ENCODE measurements at regions not wholly inside any gene's neighbourhood (a gene's known extent, or its start where the extent isn't known, plus 50 kb on each side); places are given as distances from the start of the nearest gene placed in this dataset.

GRCh38 chr14:54322246-54322645 lies 74.6 kb upstream of the CDKN3 start:
- Histone ChIP-seq H3K23ac (ENCODE audit: insufficient read length) (no peak overlapping the region), H2BK20ac (ENCODE audit: low read length) (no peak overlapping the region), H3K9ac (replicated peaks in 1 of 4; ENCODE audit: extremely low read depth in 1 of 4, low read depth in 3 of 4, low read length in 3 of 4) (no peak overlapping the region), H4K91ac (replicated peaks; ENCODE audit: insufficient read length, low read length) (no peak overlapping the region), H3K79me1 (ENCODE audit: low read depth, low read length) (no peaks in the 10 kb centered on the region), H3K14ac (ENCODE audit: insufficient read length) (no peak overlapping the region), H3K27me3 (replicated peaks in 1 of 4; ENCODE audit: control insufficient read depth in 3 of 4, extremely low read depth in 1 of 4, insufficient read depth in 3 of 4, low read length in 3 of 4) (no peaks in the 10 kb centered on the region; a peak in 1 of 7 replicates), H3K4me1 (replicated peaks in 1 of 4; ENCODE audit: control insufficient read depth in 3 of 4, insufficient read depth in 4 of 4, low read length in 3 of 4) (no peaks in the 10 kb centered on the region), H4K8ac (ENCODE audit: extremely low read depth, insufficient read depth, low read length) (no peak overlapping the region), H4K5ac (ENCODE audit: insufficient read length, low read depth, low read length) (no peak overlapping the region), H2BK12ac (ENCODE audit: low read depth, low read length) (no peak overlapping the region), H2BK15ac (ENCODE audit: low read length) (no peak overlapping the region), H3K4me2 (ENCODE audit: insufficient read depth in 1 of 2, low read depth in 2 of 2, low read length in 2 of 2) (no peak overlapping the region), H3K27ac (ENCODE audit: low read depth, low read length) (no peak overlapping the region), H3K9me3 (ENCODE audit: insufficient read depth in 2 of 2, low read depth in 1 of 2, low read length in 1 of 2) (no peaks in the 10 kb centered on the region), H3K36me3 (ENCODE audit: control insufficient read depth in 2 of 4, insufficient read depth in 4 of 4, low read length in 3 of 4) (no peaks in the 10 kb centered on the region), H3K4me3 (ENCODE audit: extremely low read depth in 1 of 4, insufficient read depth in 2 of 4, low read depth in 3 of 4, low read length in 4 of 4) (no peak overlapping the region), H2BK120ac (replicated peaks; ENCODE audit: low read depth, low read length) (no peak overlapping the region), H3K23me2 (ENCODE audit: low read depth, low read length) (no peaks in the 10 kb centered on the region), H2BK5ac (ENCODE audit: low read depth, low read length) (no peak overlapping the region), H2AK5ac (ENCODE audit: low read depth, low read length) (no peak overlapping the region), H3K79me2 (ENCODE audit: control insufficient read depth in 1 of 2, insufficient read depth in 2 of 2, low read length in 2 of 2) (no peaks in the 10 kb centered on the region), H3K18ac (ENCODE audit: extremely low read depth, low read length) (no peak overlapping the region), H4K20me1 (replicated peaks in 1 of 2; ENCODE audit: control insufficient read depth in 1 of 2, insufficient read depth in 2 of 2, low read length in 2 of 2) (no peaks in the 10 kb centered on the region), H2AFZ (ENCODE audit: low read length) (no peak overlapping the region), H3K4ac (replicated peaks; ENCODE audit: insufficient read length, low read depth, low read length) (no peak overlapping the region), H3K56ac (replicated peaks; ENCODE audit: insufficient read length, low read depth, low read length) (no peak overlapping the region)
- no peak for FAIRE-seq
- TF ChIP-seq SP2 (IDR thresholded peaks at IDR 0.05; ENCODE audit: low read length) (no peak), EP300 (IDR thresholded peaks at IDR 0.05; ENCODE audit: borderline replicate concordance in 1 of 2, low read depth in 2 of 2, low read length in 2 of 2) (no peak), POLR2A (IDR thresholded peaks at IDR 0.05; ENCODE audit: control extremely low read depth in 1 of 2, low read depth in 2 of 2, low read length in 2 of 2) (no peak), PHF8 (conservative IDR thresholded peaks at IDR 0.05; ENCODE audit: low read depth, low read length) (no peak), TBP (IDR thresholded peaks at IDR 0.05; ENCODE audit: low read depth, low read length) (no peak), POLR2AphosphoS5 (IDR thresholded peaks at IDR 0.05; ENCODE audit: low read depth, low read length) (no peak), USF2 (IDR thresholded peaks at IDR 0.05; ENCODE audit: low read length) (no peak), ATF2 (IDR thresholded peaks at IDR 0.05; ENCODE audit: low read length) (no peak), SP1 (IDR thresholded peaks at IDR 0.05; ENCODE audit: low read depth, low read length) (no peak)
- POLR2A ChIA-PET (ENCODE audit: partially characterized antibody) = no interaction called here
- no peak for DNase-seq (ENCODE audit: low read depth in 1 of 2, low spot score in 2 of 2)
- 92% methylated on average over 7 of the region's 7 CpGs; no CpG with 5 or more reads in 1 of the 2 experiments for WGBS, 2 experiments (ENCODE audit: extremely low coverage in 1 of 2, insufficient coverage in 1 of 2, insufficient read length in 1 of 2, insufficient replicate concordance in 2 of 2, low coverage in 1 of 2, low lambda C conversion rate in 2 of 2, missing lambda C conversion rate in 1 of 2)
- CTCF ChIA-PET (ENCODE audit: partially characterized antibody) = interaction anchor here (0.6 to 1.4 kb wide), 4 partner anchors 8 to 356 kb away, joined by 3 to 7 read pairs (median 4); no protein-coding TSS in a partner anchor
